ENCODE measurements at regions not wholly inside any gene's neighbourhood (a gene's known extent, or its start where the extent isn't known, plus 50 kb on each side); places are given as distances from the start of the nearest gene placed in this dataset.

DNA sequence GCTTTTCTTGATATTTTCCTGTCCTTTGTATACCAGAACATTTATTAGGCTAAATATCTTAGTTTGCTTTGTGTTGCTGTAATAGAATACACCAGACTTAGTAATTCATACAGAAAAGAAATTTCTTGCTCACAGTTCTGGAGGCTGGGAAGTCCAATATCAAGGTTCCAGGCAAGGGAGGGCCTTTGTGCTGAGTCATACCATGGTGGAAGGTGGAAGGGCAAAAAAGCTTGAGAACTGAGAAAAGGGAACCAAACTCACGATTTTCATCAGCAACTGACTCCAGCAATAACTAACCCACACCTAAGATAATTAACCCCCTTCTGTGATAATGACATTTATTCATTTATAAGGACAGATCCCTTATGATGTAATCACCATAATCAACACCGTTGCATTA, 496.9 kb upstream of the SUCLG2 start:
- no peak for DNase-seq

DNA sequence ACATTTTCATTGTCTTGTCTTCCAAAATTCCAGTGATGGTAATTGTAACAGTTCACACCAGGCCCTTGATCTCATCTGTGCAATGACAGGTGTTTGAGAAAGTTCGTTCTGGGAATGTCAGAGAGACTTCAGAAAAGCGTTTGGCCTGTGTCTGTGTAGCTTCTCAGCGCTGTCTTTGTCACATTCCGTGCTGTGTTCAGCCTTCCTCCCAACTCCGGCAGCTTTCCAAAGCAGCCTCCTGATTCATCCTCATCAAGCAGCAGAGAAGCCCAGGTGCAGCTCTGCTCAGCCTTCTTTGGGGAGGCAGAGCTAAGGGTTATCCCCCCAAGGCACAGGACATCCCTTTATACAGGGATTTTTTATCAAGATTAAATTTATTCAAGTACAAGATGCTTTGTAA, 494.0 kb upstream of the SUCLG2 start:
- no peak for DNase-seq

DNA sequence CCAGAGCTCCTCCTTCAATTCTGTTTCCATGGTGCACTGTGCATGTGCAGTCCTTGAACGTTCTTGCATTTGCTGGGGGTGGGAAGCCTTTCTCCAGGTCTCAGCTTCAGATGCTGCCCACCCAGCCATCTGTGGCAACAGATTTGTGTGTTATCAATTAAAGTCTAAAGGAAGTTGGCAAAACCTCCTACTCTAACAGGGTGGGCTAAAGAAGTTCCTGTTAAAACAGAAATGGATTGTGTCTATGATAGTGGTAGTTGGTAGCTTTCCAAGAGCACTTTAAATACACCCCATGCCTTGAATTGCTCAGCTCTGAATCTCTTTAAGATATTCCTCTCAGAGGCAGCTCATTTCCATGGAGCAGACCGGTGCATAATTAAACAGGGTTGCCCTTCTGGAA, 488.0 kb upstream of the SUCLG2 start:
- DNase-seq: no peak

DNA sequence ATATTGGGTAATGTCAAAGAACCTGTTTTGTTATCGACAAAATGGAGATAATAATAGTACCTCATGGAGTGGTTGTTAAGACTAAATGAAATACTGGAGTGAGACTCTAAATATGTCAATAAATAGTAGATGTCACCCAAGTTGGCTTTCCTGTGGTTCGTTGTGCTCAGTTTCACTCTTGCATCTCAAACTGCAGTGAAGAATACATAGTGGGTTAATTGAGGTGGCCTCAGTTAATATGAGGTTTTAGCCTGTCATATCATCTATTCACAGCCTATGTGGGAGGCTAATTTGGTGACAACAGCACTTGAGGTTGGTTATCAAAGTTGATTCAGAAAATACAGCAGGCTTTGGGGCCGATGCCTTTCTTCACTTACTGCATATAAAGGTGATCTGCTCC, 485.5 kb upstream of the SUCLG2 start:
- no peak for DNase-seq

DNA sequence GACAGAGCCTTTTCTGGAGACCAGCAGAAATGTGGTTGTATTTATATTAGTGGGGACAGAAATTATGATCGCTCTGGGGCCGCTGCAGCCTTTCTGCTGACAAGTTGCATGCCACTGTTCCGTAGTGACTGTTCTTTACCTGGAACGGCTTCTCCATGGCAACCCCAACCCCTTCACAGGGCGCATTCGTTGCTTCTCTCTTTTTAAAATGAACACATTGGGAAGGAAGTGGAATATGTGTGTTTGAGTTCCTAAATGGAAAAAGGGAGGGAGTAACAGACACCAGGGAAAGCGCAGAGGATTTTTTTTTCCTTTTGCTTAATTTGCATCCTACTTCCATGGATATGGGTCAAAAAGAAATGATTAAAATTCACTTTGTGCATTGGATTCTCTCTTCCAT, 482.0 kb upstream of the SUCLG2 start:
- DNase-seq: no peak

DNA sequence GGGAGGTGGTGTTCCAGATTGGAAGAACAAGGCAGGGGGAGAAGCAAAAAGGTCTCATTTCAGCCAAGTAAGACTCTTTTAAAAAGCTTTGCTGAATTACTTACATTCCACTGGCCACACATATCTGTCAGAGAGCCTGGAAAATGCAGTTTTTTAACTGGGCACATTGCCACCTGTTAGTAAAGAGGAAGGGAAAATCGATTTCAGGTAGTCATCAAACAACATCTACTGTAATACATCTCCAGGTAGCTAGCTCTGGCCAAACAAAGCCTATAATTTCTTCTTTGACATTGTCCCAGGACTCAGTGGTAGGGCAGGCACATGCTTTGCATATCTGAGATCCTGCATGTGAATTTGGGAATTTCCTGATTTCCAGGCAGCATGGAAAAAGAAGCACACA, 480.7 kb upstream of the SUCLG2 start:
- DNase-seq: no peak

DNA sequence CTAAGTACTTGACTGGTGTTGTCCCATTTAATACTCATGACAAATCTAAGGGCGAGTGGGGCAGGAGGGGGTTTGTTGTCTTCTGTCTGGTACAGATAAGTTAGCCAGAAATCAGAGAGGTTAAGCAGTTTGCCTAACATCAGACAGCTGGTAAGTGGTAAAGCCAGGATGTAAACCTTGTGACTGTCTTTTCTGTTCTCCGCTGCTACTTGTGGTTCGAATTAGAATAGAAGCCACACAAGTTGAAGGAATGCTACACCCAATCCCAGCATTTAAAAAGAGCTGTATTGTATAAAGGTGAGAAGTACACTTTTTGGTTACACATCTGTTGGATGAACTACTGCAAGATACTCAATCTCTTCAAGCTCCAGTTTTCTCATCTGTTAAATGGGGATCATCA, 474.7 kb upstream of the SUCLG2 start:
- DNase-seq: no peak

DNA sequence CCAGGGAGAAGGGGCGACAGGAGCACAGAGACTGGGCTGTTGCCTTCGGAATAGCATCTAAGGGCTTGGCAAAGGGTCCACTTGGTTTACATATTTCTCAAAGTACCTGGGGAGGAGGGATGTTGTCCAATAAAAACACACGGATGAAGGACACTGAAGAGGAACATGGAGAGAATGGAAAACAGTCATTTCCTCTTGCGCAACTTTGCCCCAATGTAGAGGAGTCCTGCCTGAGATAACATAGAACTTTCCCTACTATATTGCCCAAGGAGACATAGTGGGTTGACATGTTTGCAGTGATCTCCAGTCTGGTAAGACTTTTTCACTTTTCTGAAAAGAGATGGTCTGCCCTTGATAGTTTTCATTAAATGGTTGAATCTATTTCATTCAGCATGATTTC, 468.8 kb upstream of the SUCLG2 start:
- no peak for DNase-seq

GRCh38 chr3:68121287-68121686, 466.9 kb upstream of the SUCLG2 start:
- DNase-seq: no peak

DNA sequence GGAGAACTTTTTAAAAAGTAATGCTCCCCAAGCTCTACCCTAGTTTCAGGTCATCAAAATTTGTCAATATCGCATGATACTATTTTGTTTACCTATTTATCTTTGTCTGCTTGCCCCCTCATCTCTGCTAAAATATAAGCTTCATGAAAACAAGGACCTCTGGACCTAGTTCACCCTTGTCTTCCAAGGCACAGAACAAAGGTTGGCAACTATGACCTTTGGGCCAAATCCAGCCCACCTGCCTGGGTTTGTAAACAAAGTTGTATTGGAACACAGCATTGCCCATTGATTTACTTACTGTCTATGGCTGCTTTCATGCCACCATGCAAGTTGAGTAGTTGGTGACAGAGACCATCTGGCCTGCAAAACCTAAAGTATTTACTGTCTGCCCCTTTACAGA, 462.2 kb upstream of the SUCLG2 start:
- DNase-seq: no peak

GRCh38 chr3:68103811-68104210, 449.4 kb upstream of the SUCLG2 start:
- no peak for DNase-seq

DNA sequence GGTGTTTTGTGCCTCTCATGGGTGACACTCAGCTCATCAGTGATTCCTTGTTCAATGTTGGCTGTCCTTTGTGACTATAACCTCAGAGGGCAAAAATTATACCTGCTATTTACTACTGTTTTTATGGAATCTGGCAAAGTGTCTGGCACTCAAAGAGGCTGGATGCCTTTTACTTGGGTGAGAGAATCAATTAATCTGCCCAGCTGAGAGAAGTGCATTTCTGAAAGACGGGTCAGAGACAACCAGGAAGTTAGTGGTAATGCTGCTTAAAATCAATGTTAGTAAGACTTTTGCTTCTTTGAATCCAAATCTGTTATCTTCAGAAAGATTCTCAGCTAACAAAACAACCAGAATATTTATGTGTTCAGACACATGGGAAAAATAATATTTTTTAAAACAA, 436.2 kb upstream of the SUCLG2 start:
- no peak for DNase-seq

GRCh38 chr3:68089572-68090011, 435.2 kb upstream of the SUCLG2 start:
- DNase-seq: no peak

DNA sequence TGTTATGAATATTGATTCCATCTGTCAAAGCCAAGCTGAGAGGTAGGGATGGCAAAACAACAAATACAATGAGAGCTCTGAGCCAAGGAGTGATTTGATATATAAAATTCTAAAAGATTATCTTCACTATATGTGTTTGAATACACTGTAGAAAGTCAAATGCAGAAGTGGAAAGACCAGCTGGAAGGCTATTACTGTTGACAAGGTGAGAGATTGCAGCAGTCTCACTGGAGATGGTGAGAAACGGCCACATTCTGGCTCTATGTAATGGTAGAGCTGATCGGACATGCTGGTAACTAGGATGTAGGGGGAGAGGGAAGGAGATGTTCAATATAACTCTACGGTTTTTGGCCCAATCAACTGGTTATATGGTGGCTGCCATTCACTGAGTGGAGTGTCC, 434.2 kb upstream of the SUCLG2 start:
- DNase-seq: no peak

DNA sequence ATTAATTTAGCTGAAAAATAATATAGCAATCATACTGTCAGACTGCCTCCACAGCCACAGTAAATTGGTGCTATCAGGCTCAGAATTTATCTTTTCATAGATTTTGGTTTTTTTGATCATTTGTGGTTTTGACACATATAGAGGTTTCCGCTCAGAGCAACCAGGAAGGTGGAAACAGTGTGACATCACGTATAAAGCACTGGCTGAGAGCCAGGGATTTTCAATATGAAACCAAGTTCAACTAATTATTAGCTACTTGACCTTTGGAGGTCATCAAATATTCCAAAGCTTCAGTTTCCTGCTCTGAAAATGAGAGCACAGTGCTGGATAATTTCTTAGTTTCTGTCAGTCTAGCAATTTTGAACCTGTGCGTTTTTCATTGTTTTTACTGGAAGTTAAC, 433.8 kb upstream of the SUCLG2 start:
- peak; percentile 42 for DNase-seq

- DNase-seq: no peak
These were observed 417.6 kb upstream of the SUCLG2 start for GRCh38 chr3:68072062-68072461.

DNA sequence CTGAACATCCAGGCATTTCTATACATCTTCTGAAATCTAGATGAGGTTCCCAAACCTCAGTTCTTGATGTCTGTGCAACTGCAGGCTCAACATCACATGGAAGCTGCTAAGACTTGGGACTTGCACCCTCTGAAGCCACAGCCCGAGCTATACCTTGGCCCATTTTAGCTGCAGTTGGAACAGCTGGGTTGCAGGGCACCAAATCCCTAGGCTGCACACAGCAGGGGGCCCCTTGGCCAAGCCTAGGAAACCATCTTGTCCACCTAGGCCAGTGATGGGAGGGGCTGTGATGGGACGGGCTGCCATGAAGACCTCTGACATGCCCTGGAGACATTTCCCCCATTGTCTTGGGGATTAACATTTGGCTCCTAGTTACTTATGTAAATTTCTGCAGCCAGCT, 415.8 kb upstream of the SUCLG2 start:
- DNase-seq: no peak

DNA sequence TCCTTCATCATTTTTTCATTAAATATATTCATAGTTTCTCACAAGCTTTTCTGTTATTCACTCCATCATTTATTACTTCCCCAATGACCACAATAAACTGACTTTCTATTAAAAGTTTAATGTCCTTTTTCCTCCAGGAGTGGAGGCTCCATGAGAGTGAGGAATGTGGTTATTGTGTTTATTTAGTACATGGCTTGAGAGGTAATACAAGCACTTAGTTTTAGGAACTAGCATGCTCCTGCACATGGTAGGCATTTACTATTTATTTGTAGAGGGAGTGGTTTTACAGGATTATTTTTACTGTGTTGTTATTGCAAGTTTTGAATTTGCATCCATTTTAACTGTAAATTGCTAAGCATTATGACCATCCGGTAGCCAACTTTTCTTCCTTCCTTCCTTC, 412.9 kb upstream of the SUCLG2 start:
- no peak for DNase-seq

DNA sequence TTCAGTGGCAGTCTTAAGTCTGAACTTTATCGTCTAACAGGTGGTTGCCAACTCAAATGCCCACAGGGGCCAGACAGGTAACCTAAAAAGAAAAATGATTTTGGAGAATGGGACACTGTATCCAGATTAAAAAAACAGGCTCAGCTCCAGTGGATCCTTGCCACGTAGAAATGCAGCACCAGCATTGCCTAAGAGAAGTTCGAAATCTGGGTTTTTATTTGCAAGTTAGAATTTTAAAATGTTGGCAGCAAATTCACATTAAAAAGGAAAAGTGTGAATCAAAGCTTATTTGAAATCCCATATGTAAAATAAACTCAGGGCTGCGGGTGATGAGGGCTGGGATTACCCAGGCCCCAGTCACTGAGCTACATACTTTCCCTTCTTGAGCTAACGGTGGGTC, 408.5 kb upstream of the SUCLG2 start:
- DNase-seq: no peak

DNA sequence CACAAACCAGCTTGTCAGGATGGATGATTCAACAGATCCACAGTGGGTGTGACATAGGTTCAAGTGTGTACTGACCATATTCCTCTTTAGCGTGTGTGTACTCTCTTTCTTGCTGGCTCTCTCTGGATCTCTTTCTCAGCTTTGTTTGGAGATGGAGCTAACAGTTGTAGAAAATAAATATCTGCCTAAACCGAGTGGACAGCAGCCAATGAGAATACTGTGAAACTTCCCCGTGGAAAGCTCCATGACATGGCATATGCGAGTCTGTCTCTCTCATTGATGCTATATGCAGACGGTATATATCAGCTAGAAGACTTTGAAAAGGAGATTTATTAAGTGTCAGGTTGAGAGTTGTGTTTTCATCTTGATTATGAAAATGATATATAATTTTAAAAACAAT, 406.5 kb upstream of the SUCLG2 start:
- no peak for DNase-seq

GRCh38 chr3:68060191-68060590, 405.8 kb upstream of the SUCLG2 start:
- no peak for DNase-seq

GRCh38 chr3:68059628-68060152, 405.3 kb upstream of the SUCLG2 start:
- no peak for DNase-seq

- DNase-seq: peak; percentile 48
These were observed 403.4 kb upstream of the SUCLG2 start for GRCh38 chr3:68057637-68058320.

- DNase-seq: no peak
These were observed 402.1 kb upstream of the SUCLG2 start for GRCh38 chr3:68056556-68056955.

- no peak for DNase-seq
These were observed 400.8 kb upstream of the SUCLG2 start for GRCh38 chr3:68055215-68055614.

All from T-helper 9 cell (primary cell).